CD14-positive monocyte (primary cell): ENCODE measurements at regions not wholly inside any gene's neighbourhood (a gene's known extent, or its start where the extent isn't known, plus 50 kb on each side); places are given as distances from the start of the nearest gene placed in this dataset.
"Not testable (repeated sequence)": the region's sequence is repeated elsewhere in the genome, so short reads cannot be mapped to it uniquely, and the experiment has no call there.

Experiments used
- DNase-seq, 3 donors: peaks; one replicate each; pipeline ENCODE4 v3.0.0-alpha.2; 2011 to 2022
- H2AFZ ChIP-seq: 2 replicates; pipeline ENCODE4 v1.6.0; 2012; ENCODE audit warnings: mild to moderate bottlenecking, low read depth, low read length, inconsistent platforms; ENCODE audit not compliant: insufficient read depth, poor library complexity, severe bottlenecking
- H3K27ac ChIP-seq, 2 donors: 1 replicate in 1 of 2; 2 replicates in 1 of 2; pipeline ENCODE4 v1.5.1; 2012 to 2013; ENCODE audit warnings: low read length in 2 of 2, control low read depth in 1 of 2, inconsistent platforms in 1 of 2, low read depth in 1 of 2, mild to moderate bottlenecking in 1 of 2
- H3K27me3 ChIP-seq, 2 donors: one replicate each; pipeline versions ENCODE4 v1.6.0 to v1.6.1; 2011 to 2013; ENCODE audit warnings: low read length in 2 of 2; ENCODE audit not compliant: control insufficient read depth in 2 of 2, insufficient read depth in 2 of 2
- H3K36me3 ChIP-seq, 2 donors: replicated peaks in 1 of 2; 1 replicate in 1 of 2; 2 replicates in 1 of 2; pipeline versions ENCODE4 v1.5.1 to v1.6.1; 2012 to 2013; ENCODE audit warnings: low read length in 2 of 2, control low read depth in 1 of 2, inconsistent platforms in 1 of 2, mild to moderate bottlenecking in 1 of 2; ENCODE audit not compliant: insufficient read depth in 2 of 2, control insufficient read depth in 1 of 2
- H3K4me1 ChIP-seq, 2 donors: 1 replicate in 1 of 2; 2 replicates in 1 of 2; pipeline versions ENCODE4 v1.5.1 to v1.6.1; 2012 to 2013; ENCODE audit warnings: low read length in 2 of 2, control low read depth in 1 of 2, inconsistent platforms in 1 of 2, mild to moderate bottlenecking in 1 of 2, moderate library complexity in 1 of 2; ENCODE audit not compliant: insufficient read depth in 2 of 2, control insufficient read depth in 1 of 2
- H3K4me2 ChIP-seq: replicated peaks from 2 replicates; pipeline ENCODE3; 2012; ENCODE audit warnings: low read length, moderate library complexity, mild to moderate bottlenecking; ENCODE audit not compliant: poor library complexity, severe bottlenecking; ENCODE audit errors: extremely low read depth
- H3K4me3 ChIP-seq, 3 experiments: fragments of 200-600 bp in 1 of 3; sonication (generic) in 1 of 3; replicated peaks in 1 of 3; 1 replicate in 2 of 3; 2 replicates in 1 of 3; pipeline ENCODE4 v1.5.1; 2011 to 2013; ENCODE audit warnings: low read length in 3 of 3, mild to moderate bottlenecking in 3 of 3, control low read depth in 2 of 3, low read depth in 2 of 3, inconsistent platforms in 1 of 3, moderate library complexity in 1 of 3
- H3K79me2 ChIP-seq: 2 replicates; pipeline ENCODE4 v1.6.0; 2012; ENCODE audit warnings: mild to moderate bottlenecking, control low read depth, inconsistent platforms, low read length, moderate library complexity; ENCODE audit not compliant: insufficient read depth
- H3K9ac ChIP-seq: 2 replicates; pipeline ENCODE4 v1.6.0; 2017; ENCODE audit warnings: low read length, mild to moderate bottlenecking; ENCODE audit not compliant: insufficient read depth, poor library complexity, severe bottlenecking
- H3K9me3 ChIP-seq, 2 donors: replicated peaks in 1 of 2; 1 replicate in 1 of 2; 2 replicates in 1 of 2; pipeline versions ENCODE4 v1.5.1 to v1.6.1; 2012 to 2013; ENCODE audit warnings: low read length in 2 of 2, control low read depth in 1 of 2; ENCODE audit not compliant: control insufficient read depth in 1 of 2, insufficient read depth in 1 of 2
- H4K20me1 ChIP-seq: 2 replicates; pipeline ENCODE4 v1.6.0; 2012; ENCODE audit warnings: mild to moderate bottlenecking, low read length, control low read depth, moderate library complexity; ENCODE audit not compliant: insufficient read depth
- H3K27ac Mint-ChIP-seq, 7 donors: one replicate each; pipeline ENCODE4 v1.8.0; 2020; ENCODE audit warnings: mild to moderate bottlenecking in 7 of 7, mixed read lengths in 7 of 7, moderate library complexity in 6 of 7, inconsistent platforms in 2 of 7
- H3K27me3 Mint-ChIP-seq, 3 donors: one replicate each; pipeline ENCODE4 v1.8.0; 2021 to 2022; ENCODE audit warnings: low read depth in 3 of 3, mild to moderate bottlenecking in 3 of 3, mixed read lengths in 3 of 3, moderate library complexity in 3 of 3, inconsistent platforms in 1 of 3
- H3K36me3 Mint-ChIP-seq, 2 donors: one replicate each; pipeline ENCODE4 v1.8.0; 2020; ENCODE audit warnings: mixed read lengths in 2 of 2, inconsistent platforms in 1 of 2, mild to moderate bottlenecking in 1 of 2
- H3K4me1 Mint-ChIP-seq: one replicate; pipeline ENCODE4 v1.8.0; 2020; ENCODE audit warnings: mild to moderate bottlenecking, mixed read lengths
- H3K4me3 Mint-ChIP-seq, 2 donors: one replicate each; pipeline ENCODE4 v1.8.0; 2020; ENCODE audit warnings: mild to moderate bottlenecking in 2 of 2, mixed read lengths in 2 of 2, moderate library complexity in 1 of 2
- H3K9me3 Mint-ChIP-seq, 7 donors: one replicate each; pipeline ENCODE4 v1.8.0; 2020 to 2022; ENCODE audit warnings: mixed read lengths in 7 of 7, mild to moderate bottlenecking in 6 of 7, moderate library complexity in 6 of 7, inconsistent platforms in 2 of 7
- CTCF ChIP-seq: fragments of 200-600 bp; IDR thresholded peaks from one replicate; pipeline ENCODE4 v1.8.0; 2022; ENCODE audit warnings: antibody characterized with exemption, mild to moderate bottlenecking
- WGBS: methylation state at CpG from one replicate; pipeline ENCODE4 v1.1.5; 2013; ENCODE audit warnings: missing lambda C conversion rate; ENCODE audit not compliant: insufficient coverage; 5-methylcytosine and 5-hydroxymethylcytosine counted together
- intact Hi-C, 2 donors: fragments of 100-400 bp; cut with micrococcal nuclease; formaldehyde crosslinking; loops; one replicate each; pipeline versions ENCODE4 v1.15.0 to v1.15.1; 2023

GRCh38 chr7:66430164-66430545, 198.5 kb upstream of the KCTD7 start:
- Histone ChIP-seq H3K27ac (no peak overlapping the region), H2AFZ (no peak overlapping the region), H3K4me3 (no peak overlapping the region), H4K20me1 (no peaks in the 10 kb centered on the region), H3K36me3 (no peaks in the 10 kb centered on the region), H3K9ac (no peak overlapping the region), H3K4me1 (no peaks in the 10 kb centered on the region), H3K4me2 (no peak overlapping the region), H3K27me3 (no peaks in the 10 kb centered on the region), H3K9me3 (no peaks in the 10 kb centered on the region), H3K79me2 (no peaks in the 10 kb centered on the region)
- no peaks in the 10 kb centered on the region for H3K4me1 Mint-ChIP-seq
- H3K27me3 Mint-ChIP-seq, result peaks cover 0 to 2% (median 0%) of the 10 kb centered on the region in 3 donors
- peaks cover 2 to 6% of the 10 kb centered on the region in 2 donors for H3K36me3 Mint-ChIP-seq
- DNase-seq, result no peak
- no peak for TF ChIP-seq CTCF
- no peaks in the 10 kb centered on the region for H3K9me3 Mint-ChIP-seq
- no peak overlapping the region for H3K27ac Mint-ChIP-seq
- H3K4me3 Mint-ChIP-seq, result no peak overlapping the region
- intact Hi-C loops, result no loop called here
- 97% methylated on average over 5 of the region's 5 CpGs for WGBS

GRCh38 chr7:66438703-66439405, 189.8 kb upstream of the KCTD7 start:
- H3K4me1 Mint-ChIP-seq, result not testable (repeated sequence)

More at GRCh38 chr7:66438703-66439405, 189.8 kb upstream of the KCTD7 start:
- H3K4me3 ChIP-seq, H3K4me2 ChIP-seq, H3K27ac Mint-ChIP-seq, H3K27me3 Mint-ChIP-seq, H2AFZ ChIP-seq, DNase-seq, H3K27ac ChIP-seq, H3K27me3 ChIP-seq, H3K79me2 ChIP-seq, H3K4me3 Mint-ChIP-seq, H3K36me3 Mint-ChIP-seq, H3K4me1 ChIP-seq, H3K9ac ChIP-seq, H4K20me1 ChIP-seq, H3K9me3 ChIP-seq, H3K36me3 ChIP-seq, intact Hi-C loops, H3K9me3 Mint-ChIP-seq: not testable (repeated sequence)
- no CpG with 5 or more reads among the region's 1 CpG for WGBS
